GM12878 (cell line): ENCODE measurements at regions not wholly inside any gene's neighbourhood (a gene's known extent, or its start where the extent isn't known, plus 50 kb on each side); places are given as distances from the start of the nearest gene placed in this dataset.

ENCODE experiments used
- BCL11A ChIP-seq: IDR thresholded peaks from 2 replicates; pipeline ENCODE4 v1.6.1; 2011; ENCODE audit warnings: low read depth, low read length
- BCLAF1 ChIP-seq: fragments of 450-650 bp; IDR thresholded peaks from 2 replicates; pipeline ENCODE4 v1.6.1; 2017; ENCODE audit warnings: antibody characterized with exemption, mild to moderate bottlenecking, moderate library complexity
- BRCA1 ChIP-seq: IDR thresholded peaks from 2 replicates; pipeline ENCODE4 v1.6.1; 2011; ENCODE audit warnings: low read depth, low read length, improper control_type of control experiment
- E2F8 ChIP-seq: fragments of 450-650 bp; IDR thresholded peaks from 2 replicates; pipeline ENCODE4 v1.6.1; 2018; ENCODE audit warnings: mild to moderate bottlenecking, low read depth, moderate library complexity; ENCODE audit not compliant: partially characterized antibody
- ZBTB40 ChIP-seq: fragments of 450-650 bp; IDR thresholded peaks from 2 replicates; pipeline ENCODE4 v1.6.1; 2016; ENCODE audit warnings: mild to moderate bottlenecking, moderate library complexity, borderline replicate concordance
- TF ChIP-seq, protein P1 (sequence below): fragments of 450-650 bp; formaldehyde crosslinking; IDR thresholded peaks from 2 replicates; pipeline ENCODE4 v1.4.0; 2022; ENCODE audit warnings: mild to moderate bottlenecking, moderate library complexity
- TF ChIP-seq, protein P2 (sequence below): fragments of 450-650 bp; conservative IDR thresholded peaks from 2 replicates; pipeline ENCODE4 v1.6.1; 2017; ENCODE audit warnings: mild to moderate bottlenecking, moderate library complexity

- TF ChIP-seq BCLAF1: no peak
- TF ChIP-seq, protein P1, sequence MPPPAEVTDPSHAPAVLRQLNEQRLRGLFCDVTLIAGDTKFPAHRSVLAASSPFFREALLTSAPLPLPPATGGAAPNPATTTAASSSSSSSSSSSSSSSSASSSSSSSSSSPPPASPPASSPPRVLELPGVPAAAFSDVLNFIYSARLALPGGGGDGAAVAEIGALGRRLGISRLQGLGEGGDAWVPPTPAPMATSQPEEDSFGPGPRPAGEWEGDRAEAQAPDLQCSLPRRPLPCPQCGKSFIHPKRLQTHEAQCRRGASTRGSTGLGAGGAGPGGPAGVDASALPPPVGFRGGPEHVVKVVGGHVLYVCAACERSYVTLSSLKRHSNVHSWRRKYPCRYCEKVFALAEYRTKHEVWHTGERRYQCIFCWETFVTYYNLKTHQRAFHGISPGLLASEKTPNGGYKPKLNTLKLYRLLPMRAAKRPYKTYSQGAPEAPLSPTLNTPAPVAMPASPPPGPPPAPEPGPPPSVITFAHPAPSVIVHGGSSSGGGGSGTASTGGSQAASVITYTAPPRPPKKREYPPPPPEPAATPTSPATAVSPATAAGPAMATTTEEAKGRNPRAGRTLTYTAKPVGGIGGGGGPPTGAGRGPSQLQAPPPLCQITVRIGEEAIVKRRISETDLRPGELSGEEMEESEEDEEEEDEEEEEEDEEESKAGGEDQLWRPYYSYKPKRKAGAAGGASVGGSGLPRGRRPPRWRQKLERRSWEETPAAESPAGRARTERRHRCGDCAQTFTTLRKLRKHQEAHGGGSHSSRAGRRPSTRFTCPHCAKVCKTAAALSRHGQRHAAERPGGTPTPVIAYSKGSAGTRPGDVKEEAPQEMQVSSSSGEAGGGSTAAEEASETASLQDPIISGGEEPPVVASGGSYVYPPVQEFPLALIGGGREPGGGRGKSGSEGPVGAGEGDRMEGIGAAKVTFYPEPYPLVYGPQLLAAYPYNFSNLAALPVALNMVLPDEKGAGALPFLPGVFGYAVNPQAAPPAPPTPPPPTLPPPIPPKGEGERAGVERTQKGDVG: no peak
- TF ChIP-seq ZBTB40: no peak
- no peak for TF ChIP-seq BCL11A
- no peak for TF ChIP-seq E2F8
- TF ChIP-seq, protein P2, sequence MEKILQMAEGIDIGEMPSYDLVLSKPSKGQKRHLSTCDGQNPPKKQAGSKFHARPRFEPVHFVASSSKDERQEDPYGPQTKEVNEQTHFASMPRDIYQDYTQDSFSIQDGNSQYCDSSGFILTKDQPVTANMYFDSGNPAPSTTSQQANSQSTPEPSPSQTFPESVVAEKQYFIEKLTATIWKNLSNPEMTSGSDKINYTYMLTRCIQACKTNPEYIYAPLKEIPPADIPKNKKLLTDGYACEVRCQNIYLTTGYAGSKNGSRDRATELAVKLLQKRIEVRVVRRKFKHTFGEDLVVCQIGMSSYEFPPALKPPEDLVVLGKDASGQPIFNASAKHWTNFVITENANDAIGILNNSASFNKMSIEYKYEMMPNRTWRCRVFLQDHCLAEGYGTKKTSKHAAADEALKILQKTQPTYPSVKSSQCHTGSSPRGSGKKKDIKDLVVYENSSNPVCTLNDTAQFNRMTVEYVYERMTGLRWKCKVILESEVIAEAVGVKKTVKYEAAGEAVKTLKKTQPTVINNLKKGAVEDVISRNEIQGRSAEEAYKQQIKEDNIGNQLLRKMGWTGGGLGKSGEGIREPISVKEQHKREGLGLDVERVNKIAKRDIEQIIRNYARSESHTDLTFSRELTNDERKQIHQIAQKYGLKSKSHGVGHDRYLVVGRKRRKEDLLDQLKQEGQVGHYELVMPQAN: no peak
- TF ChIP-seq BRCA1: no peak
Measured at GRCh38 chr7:11302121-11302520, 328.4 kb downstream of the PHF14 start (continued).
